K562 (cell line): ENCODE measurements at regions not wholly inside any gene's neighbourhood (a gene's known extent, or its start where the extent isn't known, plus 50 kb on each side); places are given as distances from the start of the nearest gene placed in this dataset.

Source experiments
- ESRRA ChIP-seq: fragments of 450-650 bp; IDR thresholded peaks from 2 replicates; pipeline ENCODE4 v1.6.1; 2014; ENCODE audit warnings: low read depth, mild to moderate bottlenecking, moderate library complexity, borderline replicate concordance
- FOXJ2 ChIP-seq: fragments of 200-800 bp; sonication (Bioruptor generic); IDR thresholded peaks from 2 replicates; pipeline ENCODE4 v1.6.1; 2016; ENCODE audit warnings: missing genetic modification characterization, missing compliant biosample characterization
- MEIS2 ChIP-seq: fragments of 450-650 bp; IDR thresholded peaks from 2 replicates; pipeline ENCODE4 v1.6.1; 2014; ENCODE audit warnings: mild to moderate bottlenecking; ENCODE audit not compliant: partially characterized antibody
- MTA1 ChIP-seq: fragments of 450-650 bp; IDR thresholded peaks from 2 replicates; pipeline ENCODE4 v1.6.1; 2017; ENCODE audit warnings: borderline replicate concordance
- RNF2 ChIP-seq: sonication (generic); IDR thresholded peaks from 2 replicates; pipeline ENCODE4 v1.6.1; 2016
- TCF15 ChIP-seq: fragments of 250-450 bp; sonication (Bioruptor Pico); IDR thresholded peaks from 2 replicates; pipeline ENCODE4 v1.8.0; 2022; ENCODE audit warnings: moderate library complexity, mild to moderate bottlenecking, inconsistent platforms
- TOE1 ChIP-seq, 2 experiments: fragments of 450-650 bp in 1 of 2; sonication (generic) in 1 of 2; formaldehyde crosslinking in 1 of 2; IDR thresholded peaks; 2 replicates each; pipeline versions ENCODE4 v1.7.1 to v1.8.0; 2016 to 2022; ENCODE audit warnings: borderline replicate concordance in 2 of 2, mild to moderate bottlenecking in 2 of 2, antibody characterized with exemption in 1 of 2, inconsistent platforms in 1 of 2, low read depth in 1 of 2, missing genetic modification reagents in 1 of 2, moderate library complexity in 1 of 2
- YBX1 ChIP-seq: fragments of 450-650 bp; IDR thresholded peaks from 2 replicates; pipeline ENCODE4 v1.7.1; 2016; ENCODE audit warnings: mild to moderate bottlenecking
- ZFP36 ChIP-seq: fragments of 150-350 bp; IDR thresholded peaks from 2 replicates; pipeline ENCODE4 v1.6.1; 2018; ENCODE audit warnings: low read length, low read depth; ENCODE audit not compliant: partially characterized antibody
- ZNF140 ChIP-seq: fragments of 250-450 bp; sonication (Bioruptor Pico); IDR thresholded peaks from 2 replicates; pipeline ENCODE4 v1.8.0; 2021; ENCODE audit warnings: moderate library complexity, mild to moderate bottlenecking, inconsistent platforms
- ZNF512 ChIP-seq: IDR thresholded peaks from 2 replicates; pipeline ENCODE4 v1.6.1; 2016; ENCODE audit warnings: missing genetic modification characterization, missing compliant biosample characterization
- TF ChIP-seq, protein P1 (sequence below): fragments of 250-450 bp; sonication (Bioruptor Pico); IDR thresholded peaks from 2 replicates; pipeline ENCODE4 v1.4.0; 2020; ENCODE audit warnings: mild to moderate bottlenecking
- TF ChIP-seq, protein P2 (sequence below): IDR thresholded peaks from 3 replicates; pipeline ENCODE4 v1.6.1; 2011; ENCODE audit warnings: borderline replicate concordance, mild to moderate bottlenecking; ENCODE audit not compliant: insufficient read length, insufficient read depth

GRCh38 chr1:212545941-212546635 is 62.5 kb upstream of the ATF3 start (continued):
- TF ChIP-seq ESRRA (no peak), ZNF140 (CRISPR knock-in tag) (no peak), TCF15 (CRISPR knock-in tag) (no peak), ZNF512 (tag) (0 out of 2 replicates have a peak, but pooled peaks have one; percentile 25), FOXJ2 (tag) (peak; percentile 83), ZFP36 (peak; percentile 7), MEIS2 (peak; percentile 12), RNF2 (0 out of 2 replicates have a peak, but pooled peaks have one; percentile 19), MTA1 (no peak), TOE1 (IDR thresholded peaks at IDR 0.05; ENCODE audit: borderline replicate concordance) (peak; percentile 43; the same call in 1 of the 2 replicates), TOE1 (CRISPR knock-in tag; IDR thresholded peaks at IDR 0.05; ENCODE audit: borderline replicate concordance, low read depth) (no peak), YBX1 (no peak)
- TF ChIP-seq, protein P1, sequence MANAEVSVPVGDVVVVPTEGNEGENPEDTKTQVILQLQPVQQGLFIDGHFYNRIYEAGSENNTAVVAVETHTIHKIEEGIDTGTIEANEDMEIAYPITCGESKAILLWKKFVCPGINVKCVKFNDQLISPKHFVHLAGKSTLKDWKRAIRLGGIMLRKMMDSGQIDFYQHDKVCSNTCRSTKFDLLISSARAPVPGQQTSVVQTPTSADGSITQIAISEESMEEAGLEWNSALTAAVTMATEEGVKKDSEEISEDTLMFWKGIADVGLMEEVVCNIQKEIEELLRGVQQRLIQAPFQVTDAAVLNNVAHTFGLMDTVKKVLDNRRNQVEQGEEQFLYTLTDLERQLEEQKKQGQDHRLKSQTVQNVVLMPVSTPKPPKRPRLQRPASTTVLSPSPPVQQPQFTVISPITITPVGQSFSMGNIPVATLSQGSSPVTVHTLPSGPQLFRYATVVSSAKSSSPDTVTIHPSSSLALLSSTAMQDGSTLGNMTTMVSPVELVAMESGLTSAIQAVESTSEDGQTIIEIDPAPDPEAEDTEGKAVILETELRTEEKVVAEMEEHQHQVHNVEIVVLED (CRISPR knock-in tag): no peak
- TF ChIP-seq, protein P2, sequence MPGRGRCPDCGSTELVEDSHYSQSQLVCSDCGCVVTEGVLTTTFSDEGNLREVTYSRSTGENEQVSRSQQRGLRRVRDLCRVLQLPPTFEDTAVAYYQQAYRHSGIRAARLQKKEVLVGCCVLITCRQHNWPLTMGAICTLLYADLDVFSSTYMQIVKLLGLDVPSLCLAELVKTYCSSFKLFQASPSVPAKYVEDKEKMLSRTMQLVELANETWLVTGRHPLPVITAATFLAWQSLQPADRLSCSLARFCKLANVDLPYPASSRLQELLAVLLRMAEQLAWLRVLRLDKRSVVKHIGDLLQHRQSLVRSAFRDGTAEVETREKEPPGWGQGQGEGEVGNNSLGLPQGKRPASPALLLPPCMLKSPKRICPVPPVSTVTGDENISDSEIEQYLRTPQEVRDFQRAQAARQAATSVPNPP: no peak
